ENCODE measurements at regions not wholly inside any gene's neighbourhood (a gene's known extent, or its start where the extent isn't known, plus 50 kb on each side); places are given as distances from the start of the nearest gene placed in this dataset.

GRCh38 chr2:150630587-150631235 lies 143.2 kb upstream of the RND3 start:
- TF ChIP-seq CEBPB (IDR thresholded peaks at IDR 0.05): no peak
- TF ChIP-seq REST (IDR thresholded peaks at IDR 0.05; ENCODE audit: low read depth): no peak
- TF ChIP-seq MAX (IDR thresholded peaks at IDR 0.05): no peak
- TF ChIP-seq YY1 (IDR thresholded peaks at IDR 0.05; ENCODE audit: low read depth): no peak
- no peak for TF ChIP-seq CREB1 (IDR thresholded peaks at IDR 0.05; ENCODE audit: low read depth)
- no peak for TF ChIP-seq TCF12 (IDR thresholded peaks at IDR 0.05; ENCODE audit: low read depth)
- no peak for TF ChIP-seq EP300 (IDR thresholded peaks at IDR 0.05; ENCODE audit: borderline replicate concordance)
- TF ChIP-seq TAF1 (IDR thresholded peaks at IDR 0.05; ENCODE audit: low read depth): no peak
- no peak for TF ChIP-seq EGR1 (IDR thresholded peaks at IDR 0.05)
- no peak for TF ChIP-seq FOXM1 (IDR thresholded peaks at IDR 0.05; ENCODE audit: borderline replicate concordance, low read depth)
- no peak for TF ChIP-seq NFIC (IDR thresholded peaks at IDR 0.05)
- no peak for TF ChIP-seq USF1 (IDR thresholded peaks at IDR 0.05)
- TF ChIP-seq ZBTB7A (IDR thresholded peaks at IDR 0.05; ENCODE audit: low read depth): no peak
- TF ChIP-seq RAD21 (IDR thresholded peaks at IDR 0.05; ENCODE audit: low read depth): no peak
- no peak for TF ChIP-seq TEAD4 (IDR thresholded peaks at IDR 0.05)

- TF ChIP-seq TAF1 (IDR thresholded peaks at IDR 0.05; ENCODE audit: low read depth) (no peak), NFIC (IDR thresholded peaks at IDR 0.05) (no peak), USF1 (IDR thresholded peaks at IDR 0.05) (no peak), ZBTB7A (IDR thresholded peaks at IDR 0.05; ENCODE audit: low read depth) (no peak), MAX (IDR thresholded peaks at IDR 0.05) (no peak), FOXM1 (IDR thresholded peaks at IDR 0.05; ENCODE audit: borderline replicate concordance, low read depth) (no peak), RAD21 (IDR thresholded peaks at IDR 0.05; ENCODE audit: low read depth) (no peak), EP300 (IDR thresholded peaks at IDR 0.05; ENCODE audit: borderline replicate concordance) (no peak), EGR1 (IDR thresholded peaks at IDR 0.05) (no peak), TCF12 (IDR thresholded peaks at IDR 0.05; ENCODE audit: low read depth) (no peak), CREB1 (IDR thresholded peaks at IDR 0.05; ENCODE audit: low read depth) (no peak), TEAD4 (IDR thresholded peaks at IDR 0.05) (no peak), REST (IDR thresholded peaks at IDR 0.05; ENCODE audit: low read depth) (no peak), CEBPB (IDR thresholded peaks at IDR 0.05) (no peak)
Measured at GRCh38 chr2:150627526-150627925, 140.1 kb upstream of the RND3 start.

- no peak for TF ChIP-seq RAD21 (IDR thresholded peaks at IDR 0.05; ENCODE audit: low read depth)
- no peak for TF ChIP-seq USF1 (IDR thresholded peaks at IDR 0.05)
- no peak for TF ChIP-seq CEBPB (IDR thresholded peaks at IDR 0.05)
- no peak for TF ChIP-seq EGR1 (IDR thresholded peaks at IDR 0.05)
- TF ChIP-seq TAF1 (IDR thresholded peaks at IDR 0.05; ENCODE audit: low read depth): no peak
- TF ChIP-seq EP300 (IDR thresholded peaks at IDR 0.05; ENCODE audit: borderline replicate concordance): no peak
- TF ChIP-seq TCF12 (IDR thresholded peaks at IDR 0.05; ENCODE audit: low read depth): no peak
- no peak for TF ChIP-seq REST (IDR thresholded peaks at IDR 0.05; ENCODE audit: low read depth)
- no peak for TF ChIP-seq CREB1 (IDR thresholded peaks at IDR 0.05; ENCODE audit: low read depth)
- TF ChIP-seq TEAD4 (IDR thresholded peaks at IDR 0.05): no peak
- TF ChIP-seq FOXM1 (IDR thresholded peaks at IDR 0.05; ENCODE audit: borderline replicate concordance, low read depth): no peak
- no peak for TF ChIP-seq NFIC (IDR thresholded peaks at IDR 0.05)
Measured at GRCh38 chr2:150626934-150627411, 139.5 kb upstream of the RND3 start.
